HG03354 (cell line): ENCODE measurements at regions not wholly inside any gene's neighbourhood (a gene's known extent, or its start where the extent isn't known, plus 50 kb on each side); places are given as distances from the start of the nearest gene placed in this dataset.
A peak's percentile ranks its signal among the peaks of the same experiment; 100 is the strongest.

Experiments
- ATAC-seq: cut with Tn5 transposase; IDR thresholded peaks from one replicate; pipeline ENCODE4 v1.9.1; 2021; ENCODE audit warnings: mild to moderate bottlenecking; ENCODE audit not compliant: unreplicated experiment, poor library complexity, severe bottlenecking

- peak; percentile 99 for ATAC-seq
Measured at GRCh38 chr5:92455011-92455410, 1071.9 kb upstream of the ARRDC3 start.

GRCh38 chr5:92444888-92445287 is 1061.8 kb upstream of the ARRDC3 start:
- no peak for ATAC-seq

- ATAC-seq = no peak
Measured at GRCh38 chr5:92435781-92436180, 1052.7 kb upstream of the ARRDC3 start.

- no peak for ATAC-seq
Measured at GRCh38 chr5:92429646-92430045, 1046.5 kb upstream of the ARRDC3 start.

GRCh38 chr5:92428415-92428814 is 1045.3 kb upstream of the ARRDC3 start:
- ATAC-seq = no peak

GRCh38 chr5:92424785-92425426 is 1041.8 kb upstream of the ARRDC3 start:
- ATAC-seq = peak; percentile 35

- ATAC-seq = no peak
Measured at GRCh38 chr5:92421942-92422341, 1038.8 kb upstream of the ARRDC3 start.

- ATAC-seq = no peak
Measured at GRCh38 chr5:92421196-92421595, 1038.1 kb upstream of the ARRDC3 start.

- ATAC-seq = no peak
Measured at GRCh38 chr5:92419261-92419660, 1036.1 kb upstream of the ARRDC3 start.

- no peak for ATAC-seq
Measured at GRCh38 chr5:92418341-92418740, 1035.2 kb upstream of the ARRDC3 start.

- no peak for ATAC-seq
Measured at GRCh38 chr5:92409134-92409533, 1026.0 kb upstream of the ARRDC3 start.

GRCh38 chr5:92402956-92403702 is 1020.0 kb upstream of the ARRDC3 start:
- no peak for ATAC-seq

- no peak for ATAC-seq
Measured at GRCh38 chr5:92402045-92402444, 1018.9 kb upstream of the ARRDC3 start.

- no peak for ATAC-seq
Measured at GRCh38 chr5:92401492-92401891, 1018.4 kb upstream of the ARRDC3 start.

- no peak for ATAC-seq
Measured at GRCh38 chr5:92394936-92395335, 1011.8 kb upstream of the ARRDC3 start.

- ATAC-seq = no peak
Measured at GRCh38 chr5:92390657-92391056, 1007.5 kb upstream of the ARRDC3 start.

GRCh38 chr5:92380069-92380770 is 997.1 kb upstream of the ARRDC3 start:
- ATAC-seq = no peak

GRCh38 chr5:92378966-92379611 is 996.0 kb upstream of the ARRDC3 start:
- no peak for ATAC-seq

GRCh38 chr5:92374859-92375258 is 991.7 kb upstream of the ARRDC3 start:
- no peak for ATAC-seq

GRCh38 chr5:92372766-92373165 is 989.6 kb upstream of the ARRDC3 start:
- ATAC-seq = no peak

GRCh38 chr5:92371889-92372235 is 988.7 kb upstream of the ARRDC3 start:
- no peak for ATAC-seq
